ENCODE measurements at regions not wholly inside any gene's neighbourhood (a gene's known extent, or its start where the extent isn't known, plus 50 kb on each side); places are given as distances from the start of the nearest gene placed in this dataset.
"Not testable (repeated sequence)": the region's sequence is repeated elsewhere in the genome, so short reads cannot be mapped to it uniquely, and the experiment has no call there.

GRCh38 chrY:21034151-21035061, 278.5 kb downstream of the RPS4Y2 start:
- DNase-seq: peak; percentile 2

- not testable (repeated sequence) for DNase-seq
Observed at GRCh38 chrY:21037398-21037797, 281.5 kb downstream of the RPS4Y2 start.

- no peak for DNase-seq
Observed at GRCh38 chrY:21039811-21040210, 283.9 kb downstream of the RPS4Y2 start.

GRCh38 chrY:21040711-21041110, 284.8 kb downstream of the RPS4Y2 start:
- DNase-seq: not testable (repeated sequence)

GRCh38 chrY:21073079-21073478, 317.2 kb downstream of the RPS4Y2 start:
- DNase-seq: no peak

GRCh38 chrY:21073641-21074260, 317.8 kb downstream of the RPS4Y2 start:
- no peak for DNase-seq

GRCh38 chrY:21075658-21076057, 319.8 kb downstream of the RPS4Y2 start:
- no peak for DNase-seq

GRCh38 chrY:21079670-21080069, 323.8 kb downstream of the RPS4Y2 start:
- no peak for DNase-seq

- DNase-seq: no peak
Observed at GRCh38 chrY:21081640-21082611, 326.0 kb downstream of the RPS4Y2 start.

GRCh38 chrY:21082639-21083038, 326.7 kb downstream of the RPS4Y2 start:
- no peak for DNase-seq

- no peak for DNase-seq
Observed at GRCh38 chrY:21091909-21092308, 336.0 kb downstream of the RPS4Y2 start.

- DNase-seq: no peak
Observed at GRCh38 chrY:21102507-21102906, 346.6 kb downstream of the RPS4Y2 start.

GRCh38 chrY:21103885-21104284, 348.0 kb downstream of the RPS4Y2 start:
- no peak for DNase-seq

GRCh38 chrY:21105529-21105928, 349.6 kb downstream of the RPS4Y2 start:
- no peak for DNase-seq

GRCh38 chrY:21111313-21111712, 355.4 kb downstream of the RPS4Y2 start:
- no peak for DNase-seq

GRCh38 chrY:21121065-21121464, 365.2 kb downstream of the RPS4Y2 start:
- no peak for DNase-seq

- DNase-seq: no peak
Observed at GRCh38 chrY:21135591-21135990, 375.5 kb upstream of the RBMY1B start.

- no peak for DNase-seq
Observed at GRCh38 chrY:21138056-21138758, 372.9 kb upstream of the RBMY1B start.

- no peak for DNase-seq
Observed at GRCh38 chrY:21146331-21146730, 364.8 kb upstream of the RBMY1B start.

GRCh38 chrY:21149971-21150370, 361.2 kb upstream of the RBMY1B start:
- no peak for DNase-seq

- DNase-seq: no peak
Observed at GRCh38 chrY:21169821-21170220, 341.3 kb upstream of the RBMY1B start.

GRCh38 chrY:21174697-21175463, 336.3 kb upstream of the RBMY1B start:
- no peak for DNase-seq
